NCI-H2107 treated with DMSO at 0.1 percent for 48 hours (cell line): ENCODE measurements at regions not wholly inside any gene's neighbourhood (a gene's known extent, or its start where the extent isn't known, plus 50 kb on each side); places are given as distances from the start of the nearest gene placed in this dataset.

Experiments used
- DNase-seq: peaks from one replicate; lab custom pipeline; 2025; ENCODE audit not compliant: unreplicated experiment; lab: John Stamatoyannopoulos, UW

DNA sequence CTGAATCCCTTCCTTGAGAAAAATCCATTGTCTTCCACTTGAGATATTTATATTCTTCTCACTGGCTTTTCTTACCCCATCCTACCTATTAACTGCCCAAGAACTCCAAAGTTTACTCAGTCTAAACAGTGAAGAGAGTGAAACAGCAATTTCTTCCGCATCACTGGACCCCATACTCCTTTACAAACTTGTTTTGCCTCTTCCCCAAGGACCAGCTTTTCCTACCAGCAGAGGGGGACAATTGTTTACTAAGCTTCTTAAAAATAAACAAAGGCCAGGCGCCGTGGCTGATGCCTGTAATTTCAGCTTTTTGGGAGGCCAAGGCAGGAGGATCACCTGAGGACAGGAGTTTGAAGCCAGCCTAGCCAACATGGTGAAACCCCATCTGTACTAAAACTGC lies 52.0 kb downstream of the LRATD1 start:
- DNase-seq: no peak

DNA sequence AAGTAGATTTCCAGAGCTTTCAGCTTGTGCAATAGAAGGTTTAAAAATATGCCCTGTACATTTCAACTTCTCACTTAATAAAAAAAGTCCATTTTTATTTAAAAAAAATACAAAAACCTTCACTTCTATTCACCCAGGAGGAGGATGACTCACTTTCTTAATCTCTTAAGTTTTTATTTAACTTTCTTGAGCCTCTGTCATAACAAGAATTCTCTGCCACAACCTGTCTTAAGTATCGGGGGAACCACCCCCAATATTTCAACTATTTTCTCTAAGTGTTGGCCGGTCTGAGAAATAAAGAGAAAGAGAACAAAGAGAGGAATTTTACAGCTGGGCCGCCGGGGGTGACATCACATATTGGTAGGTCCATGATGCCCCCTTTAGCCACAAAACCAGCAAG lies 58.4 kb downstream of the LRATD1 start:
- DNase-seq: no peak

DNA sequence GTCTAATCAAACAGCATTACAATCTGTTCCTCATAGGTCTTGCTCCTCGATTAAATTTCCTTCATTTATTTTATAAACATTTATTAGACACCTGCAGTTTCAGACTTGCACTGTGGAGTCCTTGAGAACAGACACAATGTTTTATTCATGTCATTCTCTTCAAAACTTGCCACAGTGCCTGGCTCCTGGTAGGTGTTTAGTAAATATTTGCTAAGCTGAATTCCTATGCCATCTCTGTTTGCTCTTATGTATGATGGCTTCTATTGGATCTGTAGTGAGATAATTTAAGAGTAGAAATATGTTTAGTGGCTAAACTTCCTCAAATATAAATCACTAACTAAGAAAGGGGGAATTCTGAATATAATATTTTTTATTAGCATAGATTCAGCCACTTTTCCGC lies 61.4 kb downstream of the LRATD1 start:
- DNase-seq: no peak

DNA sequence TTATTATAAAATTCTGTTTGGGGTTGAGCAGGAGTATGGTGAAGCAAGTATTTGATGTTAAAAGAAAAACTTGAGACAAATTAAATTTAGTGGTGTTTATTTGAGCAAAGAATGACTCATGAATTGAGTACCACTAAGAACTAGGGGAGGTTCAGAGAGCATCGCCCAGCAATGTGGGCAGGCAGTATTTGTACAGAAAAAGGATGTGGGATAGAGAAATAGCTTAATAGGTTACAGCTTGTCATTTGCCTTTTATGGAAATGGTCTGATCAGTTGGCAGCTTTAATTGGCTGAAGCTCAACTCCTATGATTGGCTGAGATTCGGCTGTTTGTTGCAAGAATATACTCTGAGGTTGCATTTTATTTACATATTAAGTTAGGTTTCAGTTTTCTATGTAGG lies 68.2 kb downstream of the LRATD1 start:
- no peak for DNase-seq

DNA sequence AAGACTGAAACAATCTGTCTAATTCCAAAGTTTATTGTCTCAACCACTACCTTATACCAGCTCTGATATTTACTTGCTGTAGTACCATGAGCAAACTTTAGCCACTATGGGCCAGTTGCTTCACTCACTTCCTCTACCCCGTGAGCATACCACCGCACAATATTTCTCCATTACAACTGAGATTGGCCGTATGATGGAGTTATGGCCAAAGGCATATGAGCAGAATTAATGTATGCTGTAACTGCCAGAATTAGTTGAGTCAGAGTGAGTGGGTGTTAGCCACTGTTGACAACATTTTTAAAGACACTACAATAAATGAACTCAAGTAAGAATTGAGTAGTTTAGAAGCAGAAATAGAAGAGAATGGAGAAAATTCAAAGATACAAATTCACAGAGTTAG lies 69.7 kb downstream of the LRATD1 start:
- no peak for DNase-seq

DNA sequence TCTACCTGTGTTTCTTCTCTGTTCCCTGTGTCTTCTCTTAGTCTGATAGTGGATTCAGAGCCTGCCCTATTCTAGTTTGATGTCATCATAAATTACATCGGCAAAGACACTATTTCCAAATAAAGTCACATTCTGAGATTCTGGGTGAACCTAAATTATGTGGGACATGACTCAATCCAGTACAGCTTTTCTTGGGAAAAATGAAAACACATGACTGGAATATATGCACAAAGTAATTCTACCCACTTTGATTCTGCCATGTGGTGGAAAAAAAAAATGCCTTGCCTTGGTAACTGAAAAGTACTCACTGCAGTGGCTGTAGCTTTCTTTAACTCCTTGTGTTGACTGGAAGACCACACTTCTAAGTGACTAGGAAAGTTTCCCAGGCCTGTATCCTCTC lies 73.7 kb downstream of the LRATD1 start:
- no peak for DNase-seq

DNA sequence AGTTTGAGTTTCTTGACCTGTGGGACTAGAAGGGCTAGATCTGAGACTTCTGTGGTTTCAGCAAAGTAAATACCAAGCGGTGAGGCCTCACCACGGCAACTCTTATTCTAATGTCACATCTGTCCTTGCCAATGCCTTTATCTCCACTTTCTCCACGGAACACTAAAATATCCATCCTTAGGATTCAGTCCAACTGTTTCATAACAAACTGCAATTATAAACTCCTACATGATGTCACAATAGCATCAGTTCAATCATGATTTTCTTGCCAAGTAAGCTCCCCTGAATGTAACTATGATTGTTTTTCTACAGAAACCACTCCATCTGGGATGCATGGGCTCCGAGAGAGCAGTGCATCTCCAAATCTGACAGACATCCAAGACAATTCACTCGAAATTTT lies 79.6 kb downstream of the LRATD1 start:
- no peak for DNase-seq

DNA sequence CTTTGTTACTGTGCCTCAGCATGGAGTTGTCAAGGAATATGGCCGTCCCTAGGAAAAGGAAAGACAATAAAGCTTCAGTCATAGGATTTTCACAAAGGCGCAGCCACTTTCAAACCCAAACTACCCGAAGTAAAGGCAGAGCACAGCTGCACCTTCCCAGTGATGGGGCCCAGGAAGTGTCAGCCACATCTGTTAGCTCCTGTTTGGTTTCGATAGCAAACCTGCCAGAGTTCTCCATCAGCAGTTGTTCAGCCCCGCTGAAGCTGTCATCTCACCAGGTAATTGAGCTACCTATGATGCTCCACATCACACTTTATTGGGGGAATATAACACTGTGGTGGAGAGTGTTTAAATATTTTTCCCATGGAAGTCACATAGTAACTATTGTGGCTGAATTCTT lies 80.7 kb downstream of the LRATD1 start:
- no peak for DNase-seq

DNA sequence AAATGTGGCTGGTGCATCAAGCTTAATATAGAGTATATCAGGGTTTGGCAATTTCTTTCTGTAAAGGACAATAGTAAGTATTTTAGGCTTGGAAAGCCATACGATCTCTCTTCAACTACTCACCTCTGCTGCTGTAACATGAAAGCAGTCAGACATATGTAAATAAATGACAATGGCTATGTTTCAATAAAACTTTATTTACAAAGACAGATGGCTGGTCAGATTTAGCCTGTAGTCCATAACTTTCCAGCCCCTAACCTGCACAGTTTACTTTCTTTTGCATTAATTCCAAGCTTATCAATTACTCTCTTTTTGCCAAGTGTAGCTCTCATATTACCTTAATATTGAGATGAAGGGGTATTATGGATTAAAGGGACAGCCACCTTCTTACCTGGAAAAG lies 83.1 kb downstream of the LRATD1 start:
- no peak for DNase-seq

DNA sequence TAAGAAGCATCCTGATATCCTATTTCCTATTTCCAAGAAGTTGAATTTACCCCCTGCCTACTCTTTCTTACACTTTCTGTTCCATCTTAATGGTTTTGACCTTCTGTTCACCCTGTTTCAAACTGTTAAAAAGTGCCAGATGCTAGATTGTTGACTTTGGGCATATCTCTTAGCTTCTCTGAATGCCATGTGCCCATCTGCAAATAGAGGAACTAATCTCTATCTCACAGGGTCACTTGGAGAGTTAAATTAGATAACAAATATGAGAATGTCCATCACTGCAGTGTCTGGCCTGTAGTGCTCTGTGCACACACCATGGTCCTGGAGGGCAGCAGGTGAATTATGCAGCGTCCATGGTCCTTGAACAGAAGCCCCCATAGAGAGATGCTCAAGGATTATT lies 83.8 kb downstream of the LRATD1 start:
- DNase-seq: no peak

DNA sequence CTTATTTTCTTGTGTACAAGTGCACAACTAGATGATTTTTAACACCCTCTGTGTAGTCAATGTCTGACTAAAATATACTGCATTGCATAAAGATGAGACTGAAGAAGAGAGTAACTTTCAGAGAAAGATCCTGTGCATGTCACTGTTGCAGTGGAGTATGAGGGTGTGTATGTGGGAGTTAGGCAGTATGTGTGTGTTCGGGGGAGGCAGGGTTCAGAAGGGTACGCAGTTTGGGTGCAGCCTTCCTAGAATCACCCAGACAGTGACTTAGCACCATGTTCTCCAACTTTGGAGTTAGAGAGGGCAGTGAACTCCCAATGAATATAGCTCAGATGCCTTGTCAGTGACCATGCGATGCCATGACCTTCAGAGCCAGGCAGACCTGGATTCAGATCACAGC lies 84.6 kb downstream of the LRATD1 start:
- DNase-seq: no peak

DNA sequence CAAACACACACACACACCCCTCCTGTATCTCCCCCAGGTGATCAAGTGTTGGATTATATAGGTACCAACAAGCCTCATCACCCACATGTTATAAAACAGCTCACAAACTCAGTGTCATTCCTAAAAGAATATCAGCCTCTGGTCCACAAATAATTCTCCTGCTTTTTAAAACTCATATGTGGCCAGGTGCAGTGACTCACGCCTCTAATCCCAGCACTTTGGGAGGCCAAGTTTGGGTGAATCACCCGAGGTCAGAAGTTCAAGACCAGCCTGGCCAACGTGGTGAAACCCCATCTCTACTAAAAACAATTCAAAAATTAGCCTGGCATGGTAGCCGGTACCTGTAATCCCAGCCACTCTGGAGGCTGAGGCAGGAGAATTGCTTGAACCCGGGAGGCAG lies 87.8 kb downstream of the LRATD1 start:
- no peak for DNase-seq

DNA sequence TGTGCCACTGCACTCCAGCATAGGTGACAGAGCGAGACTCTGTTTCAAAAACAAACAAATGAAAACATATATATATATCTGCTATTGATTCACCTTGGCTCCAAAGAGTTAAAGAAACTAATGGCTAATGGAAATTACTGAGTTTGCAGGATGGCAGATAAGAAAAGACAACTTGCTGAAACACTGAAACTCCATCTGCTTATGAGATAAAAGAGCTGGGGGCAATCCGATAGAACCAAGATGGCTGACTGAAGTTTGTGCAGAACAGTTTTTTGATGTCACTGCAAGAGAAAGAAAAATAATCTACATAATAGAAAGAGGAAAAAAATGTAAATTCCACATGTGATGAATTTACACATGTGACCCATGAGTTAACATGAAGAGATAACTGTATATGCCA lies 88.2 kb downstream of the LRATD1 start:
- DNase-seq: no peak

DNA sequence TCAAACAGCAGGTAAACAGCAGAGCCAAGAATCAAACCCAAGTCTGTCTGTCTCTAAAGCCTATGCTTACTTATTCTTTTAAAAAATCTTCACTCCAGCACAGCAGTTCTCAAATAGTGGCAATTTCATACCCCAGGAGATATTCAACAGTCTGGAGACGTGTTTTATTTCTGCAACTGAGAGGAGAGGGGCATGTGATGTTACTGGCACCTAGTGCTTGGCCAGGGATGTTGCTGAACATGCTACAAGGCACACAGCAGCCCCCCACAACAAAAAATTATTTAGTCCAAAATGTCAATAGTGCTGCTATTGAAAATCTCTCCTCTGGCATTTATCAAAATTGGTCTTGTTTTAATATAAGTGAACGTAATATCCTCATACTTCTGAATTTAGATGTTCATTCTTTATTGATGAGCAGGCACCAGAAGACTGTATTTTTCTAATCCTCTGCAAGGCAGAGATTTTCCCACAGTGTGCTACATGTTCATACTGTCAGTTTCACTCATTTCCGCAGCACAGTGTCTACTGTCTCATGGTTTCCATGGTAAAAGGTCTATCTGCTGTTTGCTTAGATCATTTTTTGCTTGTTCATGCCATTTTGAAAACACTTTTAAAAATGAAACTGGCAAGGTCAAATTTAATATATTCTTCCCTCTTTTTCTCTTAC lies 90.5 kb downstream of the LRATD1 start:
- no peak for DNase-seq

DNA sequence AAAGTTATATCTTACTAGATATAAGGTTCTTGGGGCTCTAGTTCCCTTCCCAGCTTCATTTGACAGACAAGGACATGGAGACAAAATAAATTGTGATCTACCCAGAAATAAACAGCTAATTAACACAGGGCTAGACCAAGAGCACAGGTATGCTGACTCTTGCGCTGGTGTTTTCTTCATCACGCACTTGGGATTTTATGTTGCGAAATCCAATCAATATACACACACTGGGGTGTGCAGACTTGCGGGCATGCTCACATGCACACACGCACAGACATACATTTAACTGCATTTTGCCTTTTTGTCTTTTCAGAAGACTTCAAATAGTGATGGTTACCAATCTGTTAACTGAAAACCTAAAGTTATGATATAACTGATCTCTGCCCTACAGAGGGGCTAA lies 91.2 kb downstream of the LRATD1 start:
- no peak for DNase-seq

DNA sequence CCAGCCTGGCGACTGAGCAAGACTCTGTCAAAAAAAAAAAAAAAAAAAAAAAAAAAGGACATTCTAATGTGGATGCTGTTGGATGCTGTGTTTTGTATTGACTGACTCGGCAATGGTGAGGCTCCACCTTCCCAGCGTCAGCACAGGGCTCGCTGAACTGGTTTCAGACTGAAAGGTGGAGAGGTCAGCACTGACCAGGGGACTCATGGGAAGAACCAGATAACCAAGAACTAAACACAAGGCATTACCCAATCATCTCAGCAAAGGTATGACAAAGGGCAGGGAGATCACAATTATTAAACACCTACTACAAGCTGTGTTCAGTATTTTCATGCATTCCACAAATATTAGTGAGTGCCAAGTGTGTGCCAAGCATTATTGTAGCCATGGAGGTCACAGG lies 103.2 kb downstream of the LRATD1 start:
- DNase-seq: no peak

DNA sequence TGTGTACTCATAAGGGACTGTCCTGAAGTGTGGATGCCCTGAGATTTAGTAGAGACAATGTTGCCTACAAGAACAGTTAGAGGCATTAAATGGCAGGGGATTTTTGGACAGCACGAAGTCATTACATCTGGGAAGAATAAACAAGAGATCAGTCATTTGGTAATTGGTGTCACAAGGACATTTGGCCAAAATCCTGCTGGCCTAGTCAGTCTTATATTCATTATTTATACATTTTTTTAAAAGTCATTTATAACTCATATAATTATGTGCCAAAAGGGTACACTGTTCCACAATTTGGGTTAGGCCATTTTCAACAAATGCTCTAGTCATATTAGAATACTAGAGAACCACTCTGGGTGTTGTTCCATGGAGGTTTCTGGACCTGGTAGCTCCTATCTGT lies 104.7 kb downstream of the LRATD1 start:
- no peak for DNase-seq

DNA sequence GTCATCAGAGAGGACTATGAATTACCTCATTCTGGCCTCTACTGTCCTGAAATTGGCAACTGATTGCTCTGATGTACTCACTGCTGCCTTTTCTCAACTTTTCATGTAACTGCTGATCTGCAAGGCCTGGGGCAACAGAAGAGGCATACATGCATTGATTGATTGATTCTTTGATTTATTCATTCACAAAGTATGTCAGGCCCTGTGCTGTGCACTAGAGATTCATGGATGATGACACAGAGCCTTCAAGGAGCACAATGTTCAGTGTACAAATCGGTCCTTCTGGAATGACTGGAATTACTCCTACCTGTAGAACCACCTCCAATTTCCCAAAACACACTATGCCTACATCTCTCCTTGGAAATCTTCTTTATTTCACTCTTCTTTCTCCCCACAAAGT lies 111.3 kb downstream of the LRATD1 start:
- DNase-seq: no peak

DNA sequence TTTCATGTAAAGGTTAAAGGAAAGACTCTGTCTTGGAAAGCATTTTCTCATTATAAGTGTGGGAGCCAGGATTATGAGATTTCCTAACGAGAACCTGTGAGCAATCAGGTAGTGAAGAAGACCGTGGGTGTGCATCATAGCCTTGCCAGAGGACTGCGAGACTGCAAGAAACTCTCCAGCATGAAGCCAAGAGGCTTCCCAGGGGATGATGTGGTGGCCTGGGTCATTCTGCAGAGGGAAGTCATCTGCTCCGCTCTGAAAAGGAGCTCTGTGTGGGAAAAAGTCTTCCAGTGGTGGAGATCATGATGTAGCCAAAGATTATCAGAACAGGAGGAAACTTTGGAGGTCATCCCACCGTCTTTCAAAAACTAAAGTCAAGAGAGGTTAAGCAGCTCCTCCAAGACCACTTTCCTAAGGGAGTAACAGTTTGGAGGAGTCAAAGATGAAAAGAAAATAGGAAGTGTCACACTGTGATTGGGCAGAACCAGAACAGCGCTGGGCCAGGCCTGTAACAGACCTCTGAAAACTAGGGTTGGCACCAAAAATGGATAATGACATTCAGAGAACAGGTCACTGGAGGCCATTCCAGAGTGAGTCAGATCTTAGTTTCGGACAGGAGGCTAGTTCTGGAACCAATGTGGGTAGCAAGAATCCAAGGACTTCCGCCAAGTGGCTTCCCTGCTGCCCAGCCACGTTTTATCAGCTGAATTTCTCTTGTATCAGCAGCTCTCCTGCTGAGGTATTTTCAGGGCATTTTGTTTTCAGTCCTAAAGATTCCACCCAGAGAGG lies 113.0 kb downstream of the LRATD1 start:
- DNase-seq: no peak

DNA sequence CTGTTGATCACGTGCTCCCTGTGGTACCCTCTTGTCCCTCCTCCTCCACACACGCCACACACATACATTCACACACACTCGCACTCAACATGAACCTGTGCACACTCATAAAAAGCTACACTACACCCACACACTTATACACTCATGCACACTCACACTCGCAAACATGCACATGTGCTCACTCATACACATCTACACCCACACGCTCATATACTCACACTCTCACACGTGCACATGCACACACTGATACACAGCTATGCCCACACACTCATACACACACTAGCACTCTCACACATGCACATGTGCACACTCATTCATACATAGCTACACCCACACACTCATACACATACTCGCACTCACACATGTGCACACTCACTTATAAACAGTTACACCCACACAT lies 113.6 kb downstream of the LRATD1 start:
- no peak for DNase-seq

DNA sequence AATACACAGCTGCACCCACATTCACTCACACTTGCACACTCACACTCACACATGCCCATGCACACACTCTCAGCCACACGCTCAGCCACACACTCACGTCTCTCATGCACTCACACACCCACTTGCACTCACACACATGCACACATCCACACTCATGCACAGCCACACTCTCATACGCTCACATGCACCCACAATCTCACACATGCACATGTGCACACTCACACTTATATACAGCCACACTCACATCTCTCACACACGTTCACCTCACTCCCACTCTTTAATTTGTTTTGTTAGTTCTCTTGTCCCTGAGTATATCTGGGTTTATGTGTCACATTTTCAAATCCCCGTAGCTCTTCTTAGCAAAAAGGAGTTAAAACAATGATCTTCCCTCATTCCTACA lies 114.9 kb downstream of the LRATD1 start:
- no peak for DNase-seq

DNA sequence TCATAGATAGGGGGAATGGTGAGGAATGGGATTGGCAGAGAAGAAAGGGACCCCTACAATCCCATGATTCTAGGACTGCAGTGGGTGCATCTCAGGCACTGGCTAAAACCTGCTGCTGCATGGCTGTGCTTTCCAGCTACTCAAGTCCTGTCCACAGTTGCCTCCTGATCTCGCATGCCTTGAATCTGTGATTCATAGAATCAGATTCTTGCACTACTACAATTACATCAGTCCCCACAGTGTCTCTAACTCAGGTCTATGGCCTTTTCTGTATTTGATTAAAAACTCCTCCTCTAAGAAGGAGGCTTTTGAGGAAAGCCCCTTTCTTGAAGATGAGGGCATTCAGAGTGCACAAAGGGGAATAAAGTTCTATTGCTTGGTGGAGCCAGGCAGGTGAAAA lies 117.4 kb downstream of the LRATD1 start:
- DNase-seq: no peak

DNA sequence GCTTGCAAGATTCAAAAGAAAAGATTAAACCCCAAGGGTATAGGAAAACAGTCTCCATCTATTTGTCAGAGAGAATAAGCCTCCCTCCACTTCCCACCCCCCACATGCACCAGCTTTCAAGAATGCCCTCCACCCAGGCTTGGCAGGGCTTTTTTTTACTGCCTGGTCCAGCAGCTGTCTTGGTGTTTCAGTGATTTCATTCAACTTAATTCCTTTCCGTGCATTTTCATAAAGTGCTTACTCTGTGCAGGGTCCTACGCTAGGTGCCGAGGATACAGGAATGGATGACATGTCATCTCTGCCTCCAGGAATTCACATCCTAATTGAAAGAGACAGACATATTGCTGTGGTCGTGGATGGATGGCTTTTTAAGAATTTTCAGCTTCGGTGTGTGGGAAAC lies 117.9 kb downstream of the LRATD1 start:
- no peak for DNase-seq
